Gastrocnemius medialis (tissue), 4 donors: ENCODE measurements at regions not wholly inside any gene's neighbourhood (a gene's known extent, or its start where the extent isn't known, plus 50 kb on each side); places are given as distances from the start of the nearest gene placed in this dataset.

Source experiments
- ATAC-seq, 2 donors: fragments of 150-250 bp; one replicate each; pipeline ENCODE4 v1.9.1; 2016
- DNase-seq, 2 donors: peaks; one replicate each; pipeline ENCODE4 v3.0.0-alpha.2; 2019
- H3K27ac ChIP-seq, 4 donors: fragments of 200-600 bp; sonication (generic); 1 replicate in 1 of 4; 2 replicates in 3 of 4; pipeline ENCODE4 v1.5.1; 2016 to 2018; ENCODE audit warnings: mild to moderate bottlenecking in 2 of 4, moderate library complexity in 1 of 4
- H3K27me3 ChIP-seq, 3 donors: fragments of 200-600 bp; sonication (generic) in 2 of 3; 1 replicate in 1 of 3; 2 replicates in 2 of 3; pipeline versions ENCODE4 v1.5.1 to v1.6.0; 2016 to 2019; ENCODE audit warnings: mild to moderate bottlenecking in 1 of 3, moderate library complexity in 1 of 3
- H3K36me3 ChIP-seq, 2 donors: fragments of 200-600 bp; sonication (generic) in 1 of 2; one replicate each; pipeline ENCODE4 v1.5.1; 2017 to 2018
- H3K4me1 ChIP-seq, 2 donors: fragments of 200-600 bp; sonication (generic) in 1 of 2; one replicate each; pipeline ENCODE4 v1.5.1; 2016 to 2017; ENCODE audit warnings: mild to moderate bottlenecking in 2 of 2
- H3K4me3 ChIP-seq, 4 donors: fragments of 200-600 bp; sonication (generic) in 3 of 4; 1 replicate in 1 of 4; 2 replicates in 3 of 4; pipeline ENCODE4 v1.5.1; 2016 to 2019; ENCODE audit warnings: mild to moderate bottlenecking in 2 of 4
- H3K9me3 ChIP-seq, 3 donors: fragments of 200-600 bp; sonication (generic) in 2 of 3; 1 replicate in 1 of 3; 2 replicates in 2 of 3; pipeline ENCODE4 v1.5.1; 2016 to 2019
- CTCF ChIP-seq, 5 experiments: fragments of 450-650 bp in 3 of 5; fragments of 200-600 bp in 2 of 5; sonication (generic) in 2 of 5; IDR thresholded peaks in 4 of 5; conservative IDR thresholded peaks in 1 of 5; 1 replicate in 4 of 5; 2 replicates in 1 of 5; pipeline ENCODE4 v1.5.1; 2016 to 2019; ENCODE audit warnings: antibody characterized with exemption in 5 of 5, mild to moderate bottlenecking in 3 of 5, moderate library complexity in 3 of 5
- POLR2A ChIP-seq, 2 donors: fragments of 450-650 bp; IDR thresholded peaks; one replicate each; pipeline ENCODE4 v1.6.1; 2017; ENCODE audit warnings: antibody characterized with exemption in 2 of 2, mild to moderate bottlenecking in 2 of 2, moderate library complexity in 2 of 2
- in situ Hi-C, 4 donors: fragments of 200-750 bp; cut with MboI; loops; one replicate each; pipeline versions ENCODE4 v1.15.0 to v1.8.0; 2017; ENCODE audit warnings: low sequenced_read_pairs in 4 of 4
- intact Hi-C: fragments of 100-400 bp; cut with DNase I; formaldehyde crosslinking; loops from one replicate; pipeline ENCODE4 v1.15.1; 2023; ENCODE audit warnings: low total_unique reads

DNA sequence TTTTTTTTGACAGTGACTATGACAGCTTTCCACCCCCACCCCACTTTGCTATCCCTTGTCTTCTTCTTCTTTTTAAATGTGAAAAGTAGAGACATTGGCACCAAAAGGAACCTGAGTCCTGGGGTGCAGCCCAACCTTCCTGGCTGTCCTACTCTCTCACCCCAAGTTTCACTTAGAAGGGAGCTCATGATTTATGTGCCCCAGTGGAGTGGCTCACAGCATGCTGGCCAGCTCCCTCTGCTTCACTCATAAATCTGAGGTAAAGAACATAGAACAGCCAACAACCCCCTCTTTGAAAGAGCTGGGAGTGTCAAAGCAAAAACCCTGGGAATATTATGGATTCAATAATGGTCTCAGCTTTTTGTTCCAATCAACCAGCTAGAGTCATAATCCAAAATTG, 196.3 kb upstream of the DAPK1 start:
- intact Hi-C loops (no loop called here), in situ Hi-C loops (loop anchor here in 2 of 4 donors (25.0 kb wide), 2 partner anchors 339 to 664 kb away; no protein-coding TSS in a partner anchor)
- Histone ChIP-seq H3K9me3 (no peaks in the 10 kb centered on the region), H3K4me1 (no peaks in the 10 kb centered on the region), H3K36me3 (no peaks in the 10 kb centered on the region), H3K27ac (no peak overlapping the region), H3K4me3 (no peak overlapping the region), H3K27me3 (no peaks in the 10 kb centered on the region)
- no peak for DNase-seq
- no peak for TF ChIP-seq CTCF (IDR thresholded peaks at IDR 0.05 in 4 of 5, conservative IDR thresholded peaks at IDR 0.05 in 1 of 5)
- no peak for TF ChIP-seq POLR2A (IDR thresholded peaks at IDR 0.05)
- no peak for ATAC-seq

GRCh38 chr9:87305151-87305550, 192.5 kb upstream of the DAPK1 start:
- in situ Hi-C loops (loop anchor here in 2 of 4 donors (25.0 kb wide), 2 partner anchors 343 to 668 kb away; no protein-coding TSS in a partner anchor), intact Hi-C loops (no loop called here)
- H3K36me3 ChIP-seq: no peaks in the 10 kb centered on the region
- H3K4me1 ChIP-seq: no peaks in the 10 kb centered on the region
- no peaks in the 10 kb centered on the region for H3K27me3 ChIP-seq
- no peaks in the 10 kb centered on the region for H3K9me3 ChIP-seq
- TF ChIP-seq CTCF (IDR thresholded peaks at IDR 0.05 in 4 of 5, conservative IDR thresholded peaks at IDR 0.05 in 1 of 5): no peak
- no peak for TF ChIP-seq POLR2A (IDR thresholded peaks at IDR 0.05)
- no peak overlapping the region for H3K4me3 ChIP-seq
- DNase-seq (no peak), ATAC-seq (no peak)
- no peak overlapping the region for H3K27ac ChIP-seq

DNA sequence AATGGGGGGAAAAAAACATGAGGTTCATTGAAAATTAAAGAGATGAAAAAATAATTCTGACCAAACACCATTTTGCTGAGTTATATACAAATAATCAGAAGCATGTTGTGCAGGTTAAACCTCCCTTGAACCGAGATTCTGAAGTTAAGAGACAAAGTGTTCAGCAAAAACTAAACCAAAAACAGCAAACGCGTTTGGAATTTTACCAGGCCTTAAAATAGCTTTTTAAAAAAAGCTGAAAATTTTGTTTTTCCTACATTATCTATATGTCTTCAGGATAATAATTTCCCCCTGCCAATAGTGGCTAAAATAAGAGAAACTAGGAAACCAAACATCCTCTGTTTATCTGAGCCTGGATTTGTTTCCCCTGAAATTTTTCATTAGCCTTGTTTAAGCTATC, 191.7 kb upstream of the DAPK1 start:
- Histone ChIP-seq H3K9me3 (no peaks in the 10 kb centered on the region), H3K36me3 (no peaks in the 10 kb centered on the region), H3K4me1 (no peaks in the 10 kb centered on the region), H3K4me3 (no peak overlapping the region), H3K27ac (no peak overlapping the region), H3K27me3 (no peaks in the 10 kb centered on the region)
- ATAC-seq: no peak
- in situ Hi-C loops (loop anchor here in 2 of 4 donors (25.0 kb wide), 2 partner anchors 344 to 669 kb away; no protein-coding TSS in a partner anchor), intact Hi-C loops (no loop called here)
- TF ChIP-seq CTCF (IDR thresholded peaks at IDR 0.05 in 4 of 5, conservative IDR thresholded peaks at IDR 0.05 in 1 of 5): no peak
- DNase-seq: no peak

GRCh38 chr9:87307848-87308247, 189.8 kb upstream of the DAPK1 start:
- Histone ChIP-seq H3K9me3 (no peaks in the 10 kb centered on the region), H3K27me3 (no peaks in the 10 kb centered on the region), H3K36me3 (no peaks in the 10 kb centered on the region), H3K4me3 (no peak overlapping the region), H3K4me1 (no peaks in the 10 kb centered on the region), H3K27ac (no peak overlapping the region)
- ATAC-seq (no peak), DNase-seq (no peak)
- TF ChIP-seq CTCF (IDR thresholded peaks at IDR 0.05 in 4 of 5, conservative IDR thresholded peaks at IDR 0.05 in 1 of 5): no peak
- no peak for TF ChIP-seq POLR2A (IDR thresholded peaks at IDR 0.05)
- in situ Hi-C loops (loop anchor here in 2 of 4 donors (25.0 kb wide), 2 partner anchors 346 to 671 kb away; no protein-coding TSS in a partner anchor), intact Hi-C loops (no loop called here)

- Histone ChIP-seq H3K4me1 (no peaks in the 10 kb centered on the region), H3K4me3 (no peak overlapping the region), H3K27ac (no peak overlapping the region), H3K27me3 (no peaks in the 10 kb centered on the region), H3K36me3 (no peaks in the 10 kb centered on the region), H3K9me3 (no peaks in the 10 kb centered on the region)
- no peak for TF ChIP-seq POLR2A (IDR thresholded peaks at IDR 0.05)
- TF ChIP-seq CTCF (IDR thresholded peaks at IDR 0.05 in 4 of 5, conservative IDR thresholded peaks at IDR 0.05 in 1 of 5): no peak
- ATAC-seq (no peak), DNase-seq (no peak)
- intact Hi-C loops (no loop called here), in situ Hi-C loops (loop anchor here in 2 of 4 donors (25.0 kb wide), 2 partner anchors 347 to 672 kb away; no protein-coding TSS in a partner anchor)
Measured at GRCh38 chr9:87309236-87309635, 188.4 kb upstream of the DAPK1 start.
